ENCODE measurements at regions not wholly inside any gene's neighbourhood (a gene's known extent, or its start where the extent isn't known, plus 50 kb on each side); places are given as distances from the start of the nearest gene placed in this dataset.
A peak's percentile ranks its signal among the peaks of the same experiment; 100 is the strongest.
"Not testable (repeated sequence)": the region's sequence is repeated elsewhere in the genome, so short reads cannot be mapped to it uniquely, and the experiment has no call there.

GRCh38 chr11:114959953-114960505, 281.7 kb downstream of the NXPE2 start:
- Histone ChIP-seq H3K36me3 (no peaks in the 10 kb centered on the region), H3K27me3 (no peaks in the 10 kb centered on the region), H3K4me3 (no peak overlapping the region), H3K27ac (no peak overlapping the region), H3K4me1 (no peaks in the 10 kb centered on the region), H3K9me3 (no peaks in the 10 kb centered on the region)
- TF ChIP-seq POLR2A (IDR thresholded peaks at IDR 0.05) (no peak), POLR2AphosphoS5 (IDR thresholded peaks at IDR 0.05; ENCODE audit: insufficient read depth in 1 of 2, low read depth in 1 of 2) (no peak)
- TF ChIP-seq, protein P1, sequence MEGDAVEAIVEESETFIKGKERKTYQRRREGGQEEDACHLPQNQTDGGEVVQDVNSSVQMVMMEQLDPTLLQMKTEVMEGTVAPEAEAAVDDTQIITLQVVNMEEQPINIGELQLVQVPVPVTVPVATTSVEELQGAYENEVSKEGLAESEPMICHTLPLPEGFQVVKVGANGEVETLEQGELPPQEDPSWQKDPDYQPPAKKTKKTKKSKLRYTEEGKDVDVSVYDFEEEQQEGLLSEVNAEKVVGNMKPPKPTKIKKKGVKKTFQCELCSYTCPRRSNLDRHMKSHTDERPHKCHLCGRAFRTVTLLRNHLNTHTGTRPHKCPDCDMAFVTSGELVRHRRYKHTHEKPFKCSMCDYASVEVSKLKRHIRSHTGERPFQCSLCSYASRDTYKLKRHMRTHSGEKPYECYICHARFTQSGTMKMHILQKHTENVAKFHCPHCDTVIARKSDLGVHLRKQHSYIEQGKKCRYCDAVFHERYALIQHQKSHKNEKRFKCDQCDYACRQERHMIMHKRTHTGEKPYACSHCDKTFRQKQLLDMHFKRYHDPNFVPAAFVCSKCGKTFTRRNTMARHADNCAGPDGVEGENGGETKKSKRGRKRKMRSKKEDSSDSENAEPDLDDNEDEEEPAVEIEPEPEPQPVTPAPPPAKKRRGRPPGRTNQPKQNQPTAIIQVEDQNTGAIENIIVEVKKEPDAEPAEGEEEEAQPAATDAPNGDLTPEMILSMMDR (IDR thresholded peaks at IDR 0.05), result no peak
- intact Hi-C loops (cut with DNase I), result no loop called here
- DNase-seq (ENCODE audit: extremely low spot score in 2 of 2), result no peak

GRCh38 chr11:114960819-114961218, 282.5 kb downstream of the NXPE2 start:
- H3K4me1 ChIP-seq; H3K36me3 ChIP-seq; H3K4me3 ChIP-seq; H3K9me3 ChIP-seq; DNase-seq (ENCODE audit: extremely low spot score in 2 of 2); H3K27me3 ChIP-seq; H3K27ac ChIP-seq; intact Hi-C loops (cut with DNase I): not testable (repeated sequence)

- H3K9me3 ChIP-seq, result no peaks in the 10 kb centered on the region
- no peaks in the 10 kb centered on the region for H3K4me1 ChIP-seq
- H3K27ac ChIP-seq, result no peak overlapping the region
- H3K36me3 ChIP-seq, result no peaks in the 10 kb centered on the region
- peak in 1 of 2 donors; percentile 58 for DNase-seq (ENCODE audit: extremely low spot score in 2 of 2)
- H3K27me3 ChIP-seq, result no peaks in the 10 kb centered on the region
- intact Hi-C loops (cut with DNase I), result no loop called here
- TF ChIP-seq, protein P1 (IDR thresholded peaks at IDR 0.05), result no peak
- TF ChIP-seq POLR2A (IDR thresholded peaks at IDR 0.05), result no peak
- no peak for TF ChIP-seq POLR2AphosphoS5 (IDR thresholded peaks at IDR 0.05; ENCODE audit: insufficient read depth in 1 of 2, low read depth in 1 of 2)
- no peak overlapping the region for H3K4me3 ChIP-seq
Measured at GRCh38 chr11:114964676-114965214, 286.4 kb downstream of the NXPE2 start.

DNA sequence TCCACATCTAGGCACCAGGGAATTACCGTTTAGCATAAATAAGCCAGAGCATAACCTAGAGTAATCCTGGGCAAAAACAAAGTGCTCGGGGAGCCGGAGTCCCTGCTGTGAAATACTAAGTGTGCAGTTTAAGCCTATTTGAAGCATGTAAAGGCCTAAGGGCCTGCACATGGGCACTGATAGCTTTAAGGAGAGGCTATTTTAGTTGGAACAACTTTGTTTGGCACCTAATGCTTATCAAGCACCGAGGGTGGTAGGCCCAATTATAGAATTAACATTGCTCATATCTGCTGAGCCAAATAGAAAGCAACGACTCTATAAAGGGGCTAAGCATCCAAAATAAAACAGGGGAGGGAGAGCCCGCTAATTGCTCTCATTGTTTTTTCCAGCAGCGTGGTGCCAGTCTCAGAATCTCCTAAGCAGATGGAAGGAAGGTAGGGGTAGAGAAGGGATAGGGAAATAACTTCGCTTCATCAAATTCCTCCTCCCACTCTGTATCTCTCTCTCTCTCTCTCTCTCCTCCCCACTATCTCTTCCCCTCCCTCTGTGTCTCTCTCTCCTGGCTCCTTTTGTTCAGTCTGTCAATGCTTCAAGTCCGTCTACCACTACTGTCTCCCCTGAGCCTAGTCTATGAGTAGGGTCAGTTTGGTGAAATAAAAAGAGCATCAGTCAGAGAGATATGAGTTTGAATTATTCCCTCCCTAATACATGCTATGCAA, 292.8 kb downstream of the NXPE2 start:
- Histone ChIP-seq H3K9me3 (no peaks in the 10 kb centered on the region), H3K4me3 (no peak overlapping the region), H3K27ac (no peak overlapping the region), H3K27me3 (no peaks in the 10 kb centered on the region), H3K36me3 (no peaks in the 10 kb centered on the region), H3K4me1 (no peaks in the 10 kb centered on the region)
- intact Hi-C loops (cut with DNase I), result no loop called here
- DNase-seq (ENCODE audit: extremely low spot score in 2 of 2), result no peak
- no peak for TF ChIP-seq POLR2A (IDR thresholded peaks at IDR 0.05)
- TF ChIP-seq, protein P1 (IDR thresholded peaks at IDR 0.05), result no peak
- no peak for TF ChIP-seq POLR2AphosphoS5 (IDR thresholded peaks at IDR 0.05; ENCODE audit: insufficient read depth in 1 of 2, low read depth in 1 of 2)

- DNase-seq (ENCODE audit: extremely low spot score in 2 of 2), result no peak
- TF ChIP-seq POLR2A (IDR thresholded peaks at IDR 0.05) (no peak), POLR2AphosphoS5 (IDR thresholded peaks at IDR 0.05; ENCODE audit: insufficient read depth in 1 of 2, low read depth in 1 of 2) (no peak)
- TF ChIP-seq, protein P1 (IDR thresholded peaks at IDR 0.05), result no peak
- intact Hi-C loops (cut with DNase I), result no loop called here
- Histone ChIP-seq H3K4me3 (no peak overlapping the region), H3K27ac (no peak overlapping the region), H3K36me3 (no peaks in the 10 kb centered on the region), H3K4me1 (no peaks in the 10 kb centered on the region), H3K9me3 (no peaks in the 10 kb centered on the region), H3K27me3 (no peaks in the 10 kb centered on the region)
Measured at GRCh38 chr11:114972105-114972504, 293.8 kb downstream of the NXPE2 start.
